ENCODE measurements at regions not wholly inside any gene's neighbourhood (a gene's known extent, or its start where the extent isn't known, plus 50 kb on each side); places are given as distances from the start of the nearest gene placed in this dataset.
A peak's percentile ranks its signal among the peaks of the same experiment; 100 is the strongest.

DNA sequence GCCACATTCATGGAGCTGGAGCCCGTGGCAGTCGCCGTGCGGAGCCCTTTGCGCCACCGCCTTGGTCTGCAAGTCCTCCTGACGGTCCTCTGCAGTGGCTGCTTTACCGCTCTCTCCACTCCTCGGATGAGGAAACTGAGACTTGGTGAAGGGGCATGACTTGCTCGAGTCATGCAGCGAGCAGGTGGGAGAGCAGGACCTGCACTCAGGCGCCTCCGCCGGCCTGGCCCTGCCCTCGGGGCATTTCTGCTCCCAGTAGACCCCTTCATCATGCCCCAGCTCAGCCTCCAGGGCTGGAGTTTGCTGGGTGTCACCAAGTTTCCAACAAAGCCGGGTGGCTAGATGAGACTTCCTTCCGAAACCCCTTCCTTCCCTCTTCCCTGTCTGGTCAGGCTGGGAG, 100.0 kb upstream of the TARDBP start:
- TF ChIP-seq, protein P1, sequence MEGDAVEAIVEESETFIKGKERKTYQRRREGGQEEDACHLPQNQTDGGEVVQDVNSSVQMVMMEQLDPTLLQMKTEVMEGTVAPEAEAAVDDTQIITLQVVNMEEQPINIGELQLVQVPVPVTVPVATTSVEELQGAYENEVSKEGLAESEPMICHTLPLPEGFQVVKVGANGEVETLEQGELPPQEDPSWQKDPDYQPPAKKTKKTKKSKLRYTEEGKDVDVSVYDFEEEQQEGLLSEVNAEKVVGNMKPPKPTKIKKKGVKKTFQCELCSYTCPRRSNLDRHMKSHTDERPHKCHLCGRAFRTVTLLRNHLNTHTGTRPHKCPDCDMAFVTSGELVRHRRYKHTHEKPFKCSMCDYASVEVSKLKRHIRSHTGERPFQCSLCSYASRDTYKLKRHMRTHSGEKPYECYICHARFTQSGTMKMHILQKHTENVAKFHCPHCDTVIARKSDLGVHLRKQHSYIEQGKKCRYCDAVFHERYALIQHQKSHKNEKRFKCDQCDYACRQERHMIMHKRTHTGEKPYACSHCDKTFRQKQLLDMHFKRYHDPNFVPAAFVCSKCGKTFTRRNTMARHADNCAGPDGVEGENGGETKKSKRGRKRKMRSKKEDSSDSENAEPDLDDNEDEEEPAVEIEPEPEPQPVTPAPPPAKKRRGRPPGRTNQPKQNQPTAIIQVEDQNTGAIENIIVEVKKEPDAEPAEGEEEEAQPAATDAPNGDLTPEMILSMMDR (IDR thresholded peaks at IDR 0.05): no peak
- H3K9me3 ChIP-seq: no peaks in the 10 kb centered on the region
- H3K36me3 ChIP-seq (ENCODE audit: low read depth): no peaks in the 10 kb centered on the region
- intact Hi-C loops (cut with DNase I, micrococcal nuclease): no loop called here
- no peak for DNase-seq
- H3K4me1 ChIP-seq (ENCODE audit: low read depth): no peaks in the 10 kb centered on the region
- no peak overlapping the region for H3K4me3 ChIP-seq
- no peak for ATAC-seq

DNA sequence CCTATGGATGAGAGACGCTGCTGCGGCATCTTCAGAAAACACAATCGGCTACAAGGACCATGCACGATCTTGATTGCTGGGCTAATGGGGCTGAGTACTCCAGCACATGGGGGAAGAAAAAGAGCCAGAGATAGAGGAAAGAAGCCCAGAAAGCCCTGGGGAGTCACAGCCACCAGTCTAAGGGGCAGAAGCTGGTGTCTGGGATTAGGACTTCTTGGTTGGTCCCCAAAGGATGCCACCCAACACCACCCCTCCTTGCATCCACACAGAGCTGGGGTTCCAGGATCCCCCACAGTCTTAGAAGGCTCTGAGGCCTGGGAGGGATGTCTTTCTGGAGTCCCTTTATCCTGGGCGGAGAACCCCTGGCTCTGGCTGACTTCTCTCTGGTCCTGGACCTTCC, 98.4 kb upstream of the TARDBP start:
- TF ChIP-seq, protein P1 (IDR thresholded peaks at IDR 0.05): no peak
- DNase-seq (no peak), ATAC-seq (no peak)

DNA sequence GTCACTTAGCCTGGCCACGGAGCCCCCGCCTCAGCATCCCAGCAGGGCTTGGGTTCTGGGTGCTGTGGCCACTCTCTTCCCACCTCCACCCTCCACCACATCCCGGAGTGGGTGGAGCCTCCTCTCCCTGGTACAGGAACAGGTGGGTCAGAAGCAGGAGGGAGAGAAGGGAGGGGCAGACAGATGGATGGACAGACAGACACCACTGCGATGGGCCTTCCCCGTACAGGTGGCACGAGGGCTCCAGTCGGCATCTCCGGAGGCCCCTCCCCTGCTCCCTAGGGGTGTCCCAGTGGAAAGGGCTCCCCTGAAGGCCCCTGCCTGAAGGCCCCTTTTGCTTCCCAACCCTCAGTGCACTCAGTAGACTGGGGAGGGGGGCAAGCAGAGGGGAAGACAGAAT, 96.9 kb upstream of the TARDBP start:
- intact Hi-C loops (cut with DNase I, micrococcal nuclease): no loop called here
- Histone ChIP-seq H3K9me3 (no peaks in the 10 kb centered on the region), H3K4me1 (ENCODE audit: low read depth) (no peaks in the 10 kb centered on the region), H3K36me3 (ENCODE audit: low read depth) (no peaks in the 10 kb centered on the region), H3K4me3 (no peak overlapping the region)
- ATAC-seq: peak; percentile 25
- DNase-seq: no peak
- TF ChIP-seq, protein P1 (IDR thresholded peaks at IDR 0.05): no peak

More for the DNA sequence above, 98.4 kb upstream of the TARDBP start:
- H3K9me3 ChIP-seq: no peaks in the 10 kb centered on the region
- H3K36me3 ChIP-seq (ENCODE audit: low read depth): no peaks in the 10 kb centered on the region
- no peaks in the 10 kb centered on the region for H3K4me1 ChIP-seq (ENCODE audit: low read depth)
- intact Hi-C loops (cut with DNase I, micrococcal nuclease): no loop called here
- H3K4me3 ChIP-seq: no peak overlapping the region

DNA sequence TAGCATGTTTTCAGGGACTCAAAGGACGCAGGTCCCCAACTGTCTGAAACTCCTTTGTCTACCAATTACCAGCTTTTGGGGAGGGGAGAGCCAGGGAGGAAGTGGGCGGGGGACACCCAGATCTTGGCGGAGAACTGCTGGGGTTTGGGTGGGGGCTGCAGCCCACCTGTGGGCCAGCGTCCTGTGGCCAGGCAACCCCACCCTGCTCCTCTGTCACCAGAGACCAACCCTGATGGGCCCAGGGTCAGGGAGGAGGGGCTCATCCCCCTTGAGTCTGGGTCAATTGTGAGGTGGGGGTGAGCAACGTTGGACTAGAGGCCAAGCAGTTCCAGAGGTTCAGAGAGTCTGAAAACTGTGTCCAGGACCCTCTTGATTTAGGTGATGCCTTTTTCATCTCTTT, 96.1 kb upstream of the TARDBP start:
- Histone ChIP-seq H3K9me3 (no peaks in the 10 kb centered on the region), H3K4me1 (ENCODE audit: low read depth) (no peaks in the 10 kb centered on the region), H3K36me3 (ENCODE audit: low read depth) (no peaks in the 10 kb centered on the region), H3K4me3 (no peak overlapping the region)
- TF ChIP-seq, protein P1 (IDR thresholded peaks at IDR 0.05): no peak
- no peak for ATAC-seq
- DNase-seq: no peak
- intact Hi-C loops (cut with DNase I, micrococcal nuclease): no loop called here

DNA sequence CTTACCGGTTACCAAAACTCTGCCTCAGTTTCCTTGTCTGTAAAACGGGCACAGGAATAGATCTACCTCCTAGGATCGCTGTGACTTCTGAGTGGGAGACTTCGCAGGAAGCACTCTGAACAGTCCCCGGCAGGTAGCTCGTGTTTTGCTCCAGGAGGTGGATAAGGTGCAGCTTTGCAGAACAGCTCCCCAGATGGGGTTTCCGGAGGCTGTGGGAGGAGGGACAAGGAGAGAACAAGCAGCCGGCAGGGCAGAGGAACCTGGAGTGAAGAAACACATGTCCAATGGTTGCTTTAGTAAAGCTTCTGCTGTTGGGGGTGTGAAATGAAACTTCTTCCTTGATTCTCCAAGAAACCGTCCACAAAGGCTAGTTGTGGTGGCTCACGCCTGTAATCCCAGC, 95.5 kb upstream of the TARDBP start:
- Histone ChIP-seq H3K4me1 (ENCODE audit: low read depth) (no peaks in the 10 kb centered on the region), H3K4me3 (no peak overlapping the region), H3K9me3 (no peaks in the 10 kb centered on the region), H3K36me3 (ENCODE audit: low read depth) (no peaks in the 10 kb centered on the region)
- TF ChIP-seq, protein P1 (IDR thresholded peaks at IDR 0.05): no peak
- ATAC-seq (no peak), DNase-seq (no peak)
- intact Hi-C loops (cut with DNase I, micrococcal nuclease): no loop called here

All from mucosa of descending colon (tissue), 3 donors.